HL-60 (cell line): ENCODE measurements at regions not wholly inside any gene's neighbourhood (a gene's known extent, or its start where the extent isn't known, plus 50 kb on each side); places are given as distances from the start of the nearest gene placed in this dataset.
"Not testable (repeated sequence)": the region's sequence is repeated elsewhere in the genome, so short reads cannot be mapped to it uniquely, and the experiment has no call there.

Experiments
- DNase-seq, 2 experiments: peaks; one replicate each; pipeline ENCODE4 v3.0.0-alpha.2; 2010 to 2020; ENCODE audit warnings: low read depth in 1 of 2, low spot score in 1 of 2
- H3K27ac ChIP-seq: fragments of 250-450 bp; sonication (Bioruptor Pico); replicated peaks from 2 replicates; pipeline ENCODE4 v1.5.1; 2020; ENCODE audit warnings: mild to moderate bottlenecking, moderate library complexity
- H3K27me3 ChIP-seq: fragments of 250-450 bp; sonication (Bioruptor Pico); 2 replicates; pipeline ENCODE4 v1.5.1; 2021; ENCODE audit warnings: mild to moderate bottlenecking, moderate library complexity; ENCODE audit not compliant: insufficient read depth, poor library complexity, severe bottlenecking
- H3K4me3 ChIP-seq: replicated peaks from 2 replicates; pipeline ENCODE4 v1.5.1; 2011; ENCODE audit warnings: mild to moderate bottlenecking, control low read depth, low read length; ENCODE audit not compliant: insufficient read depth
- CTCF ChIP-seq: IDR thresholded peaks from one replicate; pipeline ENCODE4 v1.5.1; 2011; ENCODE audit warnings: low read length, control low read depth, inconsistent platforms; ENCODE audit not compliant: insufficient read depth
- GABPA ChIP-seq: IDR thresholded peaks from 2 replicates; pipeline ENCODE4 v1.6.1; 2012; ENCODE audit warnings: low read depth
- POLR2AphosphoS5 ChIP-seq: IDR thresholded peaks from 2 replicates; pipeline ENCODE4 v1.6.1; 2012; ENCODE audit warnings: low read depth
- REST ChIP-seq: IDR thresholded peaks from 2 replicates; pipeline ENCODE4 v1.6.1; 2012; ENCODE audit warnings: low read depth; ENCODE audit not compliant: insufficient replicate concordance
- SPI1 ChIP-seq: IDR thresholded peaks from 2 replicates; pipeline ENCODE4 v1.6.1; 2012; ENCODE audit warnings: low read depth, mild to moderate bottlenecking, borderline replicate concordance

GRCh38 chr14:36420149-36420687 lies 99.8 kb upstream of the MBIP start:
- no peak for TF ChIP-seq SPI1
- no peak for TF ChIP-seq REST
- no peak for TF ChIP-seq POLR2AphosphoS5
- no peak for TF ChIP-seq GABPA
- TF ChIP-seq CTCF = no peak
- no peak for DNase-seq
- H3K27me3 ChIP-seq = no peaks in the 10 kb centered on the region
- no peak overlapping the region for H3K4me3 ChIP-seq
- no peak overlapping the region for H3K27ac ChIP-seq

- Histone ChIP-seq H3K4me3 (no peak overlapping the region), H3K27me3 (no peaks in the 10 kb centered on the region), H3K27ac (no peak overlapping the region)
- TF ChIP-seq POLR2AphosphoS5 (no peak), GABPA (no peak), REST (no peak), SPI1 (no peak), CTCF (no peak)
- DNase-seq = no peak
These were observed 98.5 kb upstream of the MBIP start for GRCh38 chr14:36418937-36419336.

GRCh38 chr14:36411951-36412350 lies 91.5 kb upstream of the MBIP start:
- H3K4me3 ChIP-seq, DNase-seq, H3K27me3 ChIP-seq, H3K27ac ChIP-seq: not testable (repeated sequence)

- TF ChIP-seq GABPA (no peak), CTCF (no peak), REST (no peak), POLR2AphosphoS5 (no peak), SPI1 (no peak)
- Histone ChIP-seq H3K4me3 (no peak overlapping the region), H3K27me3 (no peaks in the 10 kb centered on the region), H3K27ac (no peak overlapping the region)
- DNase-seq = no peak
These were observed 88.0 kb upstream of the MBIP start for GRCh38 chr14:36408388-36408787.
